LHCN-M2 (cell line): ENCODE measurements at regions not wholly inside any gene's neighbourhood (a gene's known extent, or its start where the extent isn't known, plus 50 kb on each side); places are given as distances from the start of the nearest gene placed in this dataset.

ENCODE experiments used
- DNase-seq: peaks from one replicate; pipeline ENCODE4 v3.0.0-alpha.2; 2012; ENCODE audit warnings: low read depth

DNA sequence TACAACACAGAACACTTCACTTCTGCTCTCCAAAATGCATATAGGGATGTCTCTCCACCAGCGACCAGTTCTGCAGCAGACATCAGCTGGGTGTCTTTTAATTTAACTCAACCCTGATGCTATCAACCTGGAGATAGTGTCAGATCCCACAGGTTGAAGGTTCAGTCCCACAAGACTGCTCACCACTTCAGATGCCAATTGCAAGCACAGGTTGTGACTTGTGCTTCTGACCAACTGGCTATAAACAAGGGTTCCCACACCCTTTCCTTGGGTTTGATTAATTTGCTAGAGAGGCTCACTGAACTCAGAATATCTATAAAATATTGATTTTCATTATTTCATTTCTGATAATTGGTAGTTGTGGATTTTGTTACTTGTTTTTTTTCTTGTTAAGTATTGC is 177.4 kb upstream of the HS3ST1 start:
- DNase-seq = no peak

DNA sequence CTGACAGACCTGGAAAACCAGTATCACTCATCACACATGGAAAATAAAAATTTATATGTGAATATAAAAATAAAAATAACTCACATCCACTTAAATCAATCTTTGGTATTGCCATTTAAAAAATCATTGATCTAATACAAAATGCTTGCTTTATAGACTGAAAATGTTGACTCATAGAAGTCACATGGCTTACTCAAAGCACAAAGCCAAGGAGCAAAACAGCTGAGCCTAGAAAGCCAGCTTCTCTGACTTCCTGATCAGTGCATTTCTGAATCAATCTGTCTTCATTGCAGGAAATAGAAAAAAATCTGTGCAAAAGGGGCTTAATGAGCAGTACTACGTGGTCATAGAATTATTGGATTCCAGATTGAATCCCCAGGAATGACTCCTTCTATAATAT is 176.9 kb upstream of the HS3ST1 start:
- peak; percentile 52 for DNase-seq

DNA sequence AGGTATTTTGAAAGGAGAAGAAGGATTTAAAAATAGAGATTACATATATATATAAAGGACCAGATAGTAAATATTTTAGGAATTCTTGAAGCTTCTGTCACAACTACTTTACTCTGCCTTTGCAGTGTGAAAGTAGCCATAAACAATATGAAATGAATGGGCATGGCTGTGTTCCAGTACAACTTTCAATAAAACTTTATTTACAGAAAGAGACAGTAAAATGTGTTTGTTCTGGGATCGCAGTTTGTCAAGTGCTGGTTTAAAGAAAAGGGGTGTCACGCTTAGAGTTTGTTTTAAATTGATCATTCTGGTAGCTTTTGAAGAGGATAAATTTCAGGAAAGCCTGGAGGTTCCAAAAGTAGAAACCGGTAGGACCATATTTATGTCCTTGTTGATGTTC is 176.1 kb upstream of the HS3ST1 start:
- no peak for DNase-seq

DNA sequence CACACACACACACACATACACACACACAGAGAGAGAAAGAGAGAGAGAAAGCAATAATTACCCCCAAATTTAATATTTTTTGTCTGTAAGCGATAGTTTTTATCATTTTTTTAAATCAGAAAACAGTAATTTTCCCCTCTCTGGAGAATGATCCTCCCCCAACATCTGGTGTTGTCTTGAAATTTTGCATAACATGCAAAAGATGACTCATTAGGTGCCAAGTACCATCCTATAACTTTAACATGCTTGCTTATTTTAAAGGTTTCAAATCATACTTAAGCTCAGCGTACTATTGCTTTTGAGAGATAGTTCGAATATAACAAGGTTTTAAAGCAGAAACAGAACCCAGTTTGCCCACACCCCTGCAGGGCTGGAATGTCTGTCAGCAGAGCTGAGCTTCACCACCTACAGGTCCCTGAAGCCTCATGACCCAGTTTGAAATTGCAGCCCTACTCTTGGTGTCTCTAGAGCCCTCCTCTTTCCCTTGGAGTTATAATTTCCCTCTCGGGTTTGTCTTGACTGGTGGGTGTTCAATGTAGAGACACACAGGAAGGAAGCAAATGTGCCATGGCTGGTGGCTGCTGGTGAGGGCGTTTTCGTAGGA is 175.0 kb upstream of the HS3ST1 start:
- no peak for DNase-seq

DNA sequence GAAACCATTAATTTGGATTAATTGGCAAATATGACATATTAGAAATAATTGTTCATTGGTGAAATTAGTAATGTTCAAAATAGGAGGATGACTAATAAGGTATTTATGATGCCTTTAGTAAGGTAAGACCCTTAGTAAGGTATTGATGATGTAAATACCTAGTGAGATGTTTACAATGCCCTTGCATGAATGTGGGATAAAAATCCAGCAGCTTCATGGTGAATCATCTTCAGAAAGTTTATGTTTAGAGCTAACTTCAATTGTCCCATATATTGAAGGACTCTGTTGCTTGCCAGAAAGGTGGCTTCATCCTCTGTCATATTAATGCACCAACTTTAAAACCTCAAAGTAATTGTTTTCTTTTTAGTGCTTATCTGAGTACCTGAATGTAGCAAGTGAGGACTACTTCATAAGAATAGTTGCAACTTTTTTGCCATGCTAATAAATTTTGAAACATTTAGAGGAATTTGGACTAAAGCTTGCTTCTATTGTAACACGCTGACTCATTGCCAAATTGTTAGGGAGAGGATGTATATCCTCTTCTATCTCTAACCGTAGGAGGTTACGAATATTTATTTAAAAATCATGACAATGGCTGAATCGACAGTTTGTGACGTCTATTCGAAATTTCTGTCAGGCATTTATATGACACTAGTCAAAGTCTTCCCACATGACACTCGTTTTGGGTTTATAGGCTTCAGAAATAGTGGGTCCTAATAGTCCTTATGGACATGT is 174.1 kb upstream of the HS3ST1 start:
- DNase-seq = no peak

DNA sequence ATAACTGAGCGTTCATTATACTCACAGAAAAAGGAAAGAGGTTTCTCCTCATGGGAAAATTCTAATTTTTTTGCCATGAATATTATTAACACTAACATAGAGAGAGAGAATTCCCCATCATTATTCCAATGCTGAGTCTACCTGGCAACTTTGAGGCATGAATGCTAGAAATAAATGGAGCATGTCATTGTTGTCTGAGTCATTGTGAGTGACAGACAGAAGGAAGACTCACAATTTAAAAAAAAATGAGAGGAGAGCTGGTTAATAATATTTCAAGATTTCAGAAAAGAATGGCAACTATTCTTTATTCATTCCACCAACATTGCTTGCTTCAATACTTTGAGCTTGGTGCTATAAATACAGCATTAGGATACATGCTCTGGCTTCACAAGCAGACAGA is 170.4 kb upstream of the HS3ST1 start:
- DNase-seq = no peak

DNA sequence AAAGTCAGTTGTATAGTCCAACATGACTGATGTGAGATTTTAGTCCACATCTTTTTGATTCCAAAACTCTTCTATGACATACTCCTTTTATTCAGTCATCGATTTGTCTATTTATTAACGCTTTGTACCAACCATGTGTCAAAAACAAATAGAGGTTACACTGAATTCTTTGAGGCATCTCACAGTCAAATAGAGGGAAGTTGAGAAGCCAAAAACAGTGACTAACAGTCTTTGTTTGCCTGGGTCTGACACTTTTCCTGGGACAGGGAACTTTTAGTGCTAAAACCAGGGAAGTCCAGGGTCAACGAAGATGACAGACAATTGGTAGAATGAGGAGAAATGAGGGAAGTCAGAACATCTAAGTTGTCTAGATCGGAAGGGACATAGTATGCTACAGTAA is 169.9 kb upstream of the HS3ST1 start:
- DNase-seq = no peak

DNA sequence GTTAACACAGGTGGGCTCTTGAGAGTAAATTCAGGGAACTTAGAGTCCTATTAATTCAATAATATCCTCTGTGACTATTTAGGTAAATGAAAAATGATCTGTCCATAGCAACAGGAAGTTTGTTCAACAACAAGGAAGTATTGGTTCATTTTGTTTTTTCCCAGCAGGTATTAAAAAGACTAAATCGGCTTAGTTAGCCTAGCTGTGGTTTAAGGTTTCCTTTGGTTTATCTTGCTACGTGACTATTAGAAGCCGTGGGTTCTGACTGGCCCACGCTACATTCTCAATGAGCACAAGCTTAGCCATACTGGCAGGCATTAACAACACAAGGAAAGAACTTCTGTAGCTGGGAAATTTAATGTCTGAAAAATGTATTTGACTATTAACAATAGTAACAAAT is 168.8 kb upstream of the HS3ST1 start:
- DNase-seq = peak; percentile 6

DNA sequence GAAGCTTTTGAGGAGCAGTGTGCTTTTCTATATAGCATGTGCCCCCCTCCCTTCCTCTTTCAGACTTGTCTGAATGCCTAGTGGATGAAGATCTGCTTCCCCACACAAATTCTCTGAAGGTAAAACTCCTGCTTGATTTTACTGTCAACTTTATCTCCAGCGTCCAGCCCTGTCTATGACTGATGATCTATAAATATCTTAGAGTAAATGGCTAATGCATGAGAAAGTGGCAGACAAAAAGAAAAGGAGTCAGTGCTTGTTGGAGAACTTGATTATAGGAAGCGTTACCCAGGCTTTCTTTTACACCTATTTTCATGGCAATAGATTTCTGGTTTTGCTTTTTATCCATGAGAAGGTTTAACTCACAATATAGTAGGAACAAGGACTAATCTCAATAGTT is 168.3 kb upstream of the HS3ST1 start:
- no peak for DNase-seq

DNA sequence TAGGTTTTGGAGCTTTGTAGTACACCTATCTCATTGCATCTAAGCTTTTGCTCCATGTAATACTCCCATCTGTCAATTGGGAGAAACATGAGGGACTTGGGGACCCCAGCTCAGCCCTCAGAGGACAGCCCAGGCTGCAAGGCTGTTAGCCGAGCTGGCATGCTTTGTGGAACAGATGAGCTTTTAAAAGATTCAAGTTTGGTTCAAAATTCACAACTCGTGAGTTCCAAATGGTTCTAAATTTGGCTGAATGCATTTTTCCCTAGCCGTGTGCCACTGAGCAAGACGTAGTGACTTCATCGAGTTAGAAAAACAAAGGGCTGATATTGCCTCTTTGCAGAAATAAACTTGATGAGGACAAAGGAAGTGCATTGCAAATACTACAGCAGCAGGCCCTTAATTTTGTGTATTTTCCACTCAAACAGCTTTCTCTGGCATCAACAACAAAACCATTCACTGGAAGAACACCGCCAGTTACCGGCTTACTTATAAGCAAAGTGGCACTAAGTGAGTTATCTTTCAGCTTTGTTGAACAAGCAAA is 165.0 kb upstream of the HS3ST1 start:
- no peak for DNase-seq

DNA sequence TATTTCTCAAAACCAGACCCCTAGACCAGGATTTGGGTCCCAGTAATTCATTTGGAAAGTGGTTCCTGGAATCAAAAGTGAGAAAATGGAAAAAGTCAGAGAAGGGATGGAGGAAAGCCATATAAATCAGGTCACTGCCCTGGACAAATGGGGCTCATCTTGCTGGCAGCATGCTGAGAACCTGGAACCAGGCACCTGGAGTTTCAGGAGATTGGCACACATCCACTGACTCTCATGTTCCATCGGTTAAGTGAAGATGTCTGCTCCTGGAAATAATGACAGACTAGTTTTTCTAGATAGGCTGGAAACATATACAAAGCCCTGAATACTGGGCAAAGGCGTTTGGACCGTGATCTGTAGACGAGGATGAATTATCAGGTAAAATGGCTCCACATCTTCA is 163.6 kb upstream of the HS3ST1 start:
- no peak for DNase-seq

DNA sequence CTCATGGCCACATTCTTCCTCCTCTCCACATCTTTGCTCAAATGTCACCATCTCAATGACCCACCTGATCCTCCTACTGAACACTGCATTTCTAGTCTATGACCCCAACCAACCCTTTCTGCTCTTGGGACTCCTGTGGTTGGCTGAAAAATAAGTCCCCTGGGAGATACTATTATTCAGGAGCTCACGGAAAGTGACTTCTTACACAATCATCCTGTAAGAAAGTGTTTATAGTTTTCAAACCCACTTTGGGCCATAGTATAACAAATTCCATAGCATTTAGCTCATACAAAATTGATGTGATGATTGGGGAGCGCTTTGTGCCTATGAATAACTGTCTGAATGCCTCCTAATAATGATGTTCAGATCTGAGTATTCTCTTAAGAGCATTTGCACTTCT is 161.4 kb upstream of the HS3ST1 start:
- peak; percentile 5 for DNase-seq

DNA sequence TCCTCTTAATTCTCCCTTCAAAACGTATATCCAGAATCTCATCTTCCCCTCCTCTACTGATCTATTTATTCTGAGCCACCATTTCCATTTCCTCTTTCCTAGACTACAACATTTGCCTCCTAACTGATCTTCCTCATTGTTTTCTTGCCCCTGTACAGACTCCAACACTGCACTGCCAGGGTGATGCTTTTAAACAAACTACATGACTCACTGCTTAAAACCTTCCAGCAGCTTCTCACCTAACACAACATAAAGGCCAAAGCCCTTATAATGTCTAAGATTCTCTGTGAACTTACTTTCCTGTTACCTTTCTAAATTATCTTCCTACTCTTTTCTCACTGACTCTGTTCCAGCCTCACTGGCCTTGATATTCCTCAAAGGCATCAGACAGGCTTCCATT is 161.0 kb upstream of the HS3ST1 start:
- DNase-seq = peak; percentile 44

DNA sequence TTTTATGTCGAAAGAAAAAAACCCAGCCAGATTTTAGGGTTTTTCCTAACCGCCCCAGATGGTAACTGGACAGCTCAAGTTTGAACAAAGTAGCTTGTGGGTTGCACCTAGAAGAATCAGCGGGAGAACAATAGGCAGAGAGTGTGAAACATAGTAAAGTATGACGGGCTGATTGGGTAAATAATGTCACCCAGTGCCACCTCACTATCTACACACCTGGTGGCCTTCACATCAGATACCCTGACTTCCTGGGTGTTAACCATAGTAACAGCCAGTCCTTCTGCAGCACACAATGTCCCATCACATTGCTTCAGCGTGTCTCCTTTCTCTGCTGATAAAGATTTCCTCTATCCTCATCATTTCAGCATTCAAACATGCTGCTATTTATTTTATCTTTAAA is 159.1 kb upstream of the HS3ST1 start:
- no peak for DNase-seq

DNA sequence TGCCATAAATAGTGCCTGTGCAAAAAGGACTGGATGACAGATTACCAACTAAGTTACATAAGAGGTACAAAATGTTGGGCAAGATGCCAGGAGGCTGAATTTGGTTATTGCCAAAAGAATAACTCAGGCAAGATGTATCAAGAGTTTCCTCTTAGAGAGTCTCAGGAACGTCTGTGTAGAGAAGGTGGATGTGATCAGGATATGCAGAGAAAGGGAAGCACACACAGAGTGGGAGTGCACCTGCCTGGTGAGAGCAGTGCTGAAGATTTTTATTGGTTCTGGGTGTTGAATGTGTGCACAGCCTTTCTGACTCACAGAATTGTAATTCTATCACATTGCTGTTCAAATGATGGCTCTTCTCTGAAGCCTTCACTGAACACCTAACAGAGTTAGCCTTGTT is 156.8 kb upstream of the HS3ST1 start:
- DNase-seq = peak; percentile 12

DNA sequence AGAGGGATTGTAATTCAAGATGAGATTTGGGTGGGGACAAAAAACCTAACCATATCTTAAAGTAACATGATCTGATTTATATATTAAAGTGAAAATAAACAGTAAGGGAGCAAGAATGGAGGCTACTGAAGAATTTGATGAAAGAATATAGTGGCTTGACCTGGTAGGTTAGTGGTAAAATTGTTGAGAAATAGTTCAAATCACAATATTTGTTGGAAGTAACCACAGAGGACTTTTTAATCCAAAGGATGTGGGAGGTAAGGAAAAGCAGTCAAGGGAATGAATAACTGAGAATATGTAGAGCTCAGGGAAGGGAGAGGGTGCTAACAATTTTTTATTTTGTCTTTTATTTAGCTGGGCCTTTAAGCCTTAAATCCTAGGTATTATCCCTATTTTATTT is 139.8 kb upstream of the HS3ST1 start:
- DNase-seq = peak; percentile 16

DNA sequence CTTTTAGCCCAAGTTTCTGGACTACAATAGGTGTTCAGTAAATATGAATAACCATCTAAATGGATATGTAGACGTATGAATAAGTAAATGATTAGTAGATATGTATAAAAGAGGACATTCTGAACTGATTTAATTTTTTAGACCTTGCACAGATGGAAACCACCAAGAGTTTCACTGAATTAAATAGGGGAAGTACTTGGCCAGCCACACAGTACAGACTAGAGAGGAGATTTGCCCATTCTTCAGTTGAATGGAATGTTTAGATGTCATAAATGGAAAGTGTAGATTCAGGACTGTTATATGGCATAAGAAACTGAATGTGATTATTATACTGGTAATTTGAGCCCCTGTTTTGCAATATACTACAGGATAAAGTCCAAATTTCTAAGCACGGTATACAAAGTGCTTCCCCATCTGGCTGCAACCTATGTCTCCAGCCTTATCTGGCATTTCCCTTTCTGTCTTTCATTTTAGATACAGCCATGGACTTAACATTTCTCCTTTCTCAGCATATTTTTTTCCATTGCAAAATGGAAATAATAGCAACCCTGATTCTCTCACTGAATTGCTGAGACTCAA is 137.8 kb upstream of the HS3ST1 start:
- DNase-seq = no peak

DNA sequence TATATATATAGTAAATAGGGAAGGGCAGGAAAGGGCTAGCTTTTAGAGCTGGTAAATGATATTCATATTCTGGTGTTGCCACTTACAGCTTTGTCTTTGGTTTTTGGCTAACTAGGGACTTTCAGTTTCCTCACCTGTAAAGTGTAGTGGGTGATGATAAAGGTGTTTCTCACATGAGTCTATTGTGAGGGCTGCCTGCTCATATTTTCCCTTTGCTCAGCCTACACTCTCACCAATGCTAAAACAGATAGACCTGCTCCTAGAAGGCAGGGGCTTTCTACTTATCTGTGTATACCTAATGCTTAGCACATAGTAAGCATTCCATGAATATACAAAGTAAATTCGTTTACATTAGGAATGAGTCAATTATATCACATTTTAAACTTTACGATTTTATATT is 137.2 kb upstream of the HS3ST1 start:
- DNase-seq = no peak

DNA sequence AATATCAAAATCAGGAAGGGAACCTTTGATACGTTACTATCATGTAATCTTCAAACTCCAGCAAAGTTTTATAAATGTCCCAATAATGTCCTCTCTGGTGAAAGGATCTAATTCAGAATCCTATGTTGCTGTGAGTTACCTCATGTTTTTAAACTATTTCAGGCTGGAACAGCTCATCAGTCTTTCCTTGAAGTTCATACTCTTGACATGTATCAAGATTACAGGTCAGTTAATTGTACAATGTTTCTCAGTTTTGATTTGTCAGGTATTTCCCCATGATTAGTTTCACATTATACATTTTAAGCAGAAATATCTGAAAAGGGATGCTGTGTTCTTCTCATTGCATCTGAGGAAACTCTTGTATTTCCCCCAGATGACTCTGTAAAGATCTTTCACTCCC is 136.5 kb upstream of the HS3ST1 start:
- no peak for DNase-seq

DNA sequence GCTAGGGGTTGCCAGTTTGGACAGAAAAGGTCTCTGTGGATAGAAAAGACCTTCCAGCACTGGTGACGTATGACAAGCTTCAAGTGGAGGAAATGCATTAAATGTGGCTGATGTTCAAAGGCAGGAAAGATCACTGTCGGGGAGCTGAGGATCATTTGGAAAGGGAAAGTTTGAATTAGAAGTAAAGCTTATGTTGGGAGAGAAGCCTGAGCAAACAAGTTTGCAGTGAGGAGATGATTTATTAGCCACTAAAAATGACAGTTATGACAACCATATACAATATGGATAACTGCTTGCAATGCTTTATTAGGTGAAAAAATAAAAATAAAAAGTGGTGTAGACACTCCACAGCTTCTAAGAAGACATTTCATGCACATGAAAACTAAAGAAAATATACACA is 135.3 kb upstream of the HS3ST1 start:
- DNase-seq = no peak

DNA sequence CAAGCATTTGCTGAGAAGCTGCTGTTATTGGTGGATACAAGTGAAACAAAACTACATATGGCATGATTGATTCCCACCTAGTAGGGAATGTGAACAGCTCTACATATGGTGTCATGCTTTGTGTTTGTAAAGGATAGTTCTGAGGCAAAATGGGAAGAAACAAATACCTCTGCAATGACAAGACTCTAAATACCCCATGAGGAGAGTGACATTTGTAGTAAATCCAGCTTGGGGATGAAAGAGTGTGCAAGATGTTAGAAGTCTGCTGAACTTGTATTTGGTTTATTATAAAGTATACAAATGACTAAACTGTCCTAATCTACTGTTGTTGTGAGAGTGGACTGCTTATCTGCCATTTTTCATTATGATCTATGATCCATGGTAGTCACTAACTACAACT is 120.8 kb upstream of the HS3ST1 start:
- no peak for DNase-seq

DNA sequence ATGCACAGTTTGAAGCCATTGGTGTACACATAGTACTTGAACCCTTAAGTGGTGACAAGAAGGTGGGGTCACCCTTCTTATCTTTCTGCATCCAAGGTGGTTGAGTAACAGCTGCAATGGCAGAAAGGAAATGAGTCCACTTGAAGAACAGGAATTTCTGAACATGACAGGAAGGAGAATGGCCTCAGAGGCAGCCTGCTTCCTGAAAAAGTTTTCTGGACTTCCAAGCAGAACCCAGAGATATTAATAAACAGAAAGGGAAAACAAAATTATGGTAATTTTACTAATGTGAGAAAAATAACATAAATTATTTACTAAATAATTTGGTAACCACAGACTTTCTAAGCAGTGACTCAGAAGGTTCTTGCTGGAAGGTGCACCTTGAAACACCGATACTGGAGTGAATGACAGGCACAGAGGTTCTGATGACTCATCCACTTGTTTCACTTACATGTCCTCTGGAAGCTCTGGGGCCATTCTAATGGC is 119.9 kb upstream of the HS3ST1 start:
- DNase-seq = peak; percentile 83
